Liver (tissue), 7 donors: ENCODE measurements at regions not wholly inside any gene's neighbourhood (a gene's known extent, or its start where the extent isn't known, plus 50 kb on each side); places are given as distances from the start of the nearest gene placed in this dataset.

ENCODE experiments used
- DNase-seq: peaks from one replicate; pipeline ENCODE4 v3.0.0-alpha.2; 2017; ENCODE audit warnings: low spot score
- H3K27ac ChIP-seq, 2 donors: one replicate each; pipeline ENCODE4 v1.7.0; 2013; ENCODE audit warnings: inconsistent platforms in 2 of 2, low read length in 2 of 2, control low read depth in 1 of 2, low read depth in 1 of 2, mild to moderate bottlenecking in 1 of 2
- H3K27me3 ChIP-seq, 4 donors: one replicate each; pipeline versions ENCODE4 v1.6.1 to v1.7.0; 2013; ENCODE audit warnings: low read length in 3 of 4, inconsistent platforms in 1 of 4, mild to moderate bottlenecking in 1 of 4, moderate library complexity in 1 of 4; ENCODE audit not compliant: control insufficient read depth in 4 of 4, insufficient read depth in 4 of 4
- H3K36me3 ChIP-seq, 4 donors: one replicate each; pipeline versions ENCODE4 v1.6.1 to v1.7.0; 2013; ENCODE audit warnings: low read length in 3 of 4, mild to moderate bottlenecking in 3 of 4, low read depth in 1 of 4, moderate library complexity in 1 of 4; ENCODE audit not compliant: control insufficient read depth in 4 of 4, insufficient read depth in 3 of 4
- H3K4me1 ChIP-seq, 4 donors: one replicate each; pipeline versions ENCODE4 v1.6.1 to v1.7.0; 2013; ENCODE audit warnings: low read length in 3 of 4, mild to moderate bottlenecking in 3 of 4, moderate library complexity in 1 of 4; ENCODE audit not compliant: control insufficient read depth in 4 of 4, insufficient read depth in 4 of 4
- H3K4me3 ChIP-seq, 3 donors: one replicate each; pipeline versions ENCODE4 v1.6.1 to v1.7.0; 2013; ENCODE audit warnings: low read length in 3 of 3, control low read depth in 1 of 3, low read depth in 1 of 3, mild to moderate bottlenecking in 1 of 3
- H3K9ac ChIP-seq, 2 donors: one replicate each; pipeline ENCODE4 v1.7.0; 2013; ENCODE audit warnings: low read length in 2 of 2, mild to moderate bottlenecking in 2 of 2, moderate library complexity in 2 of 2, control low read depth in 1 of 2, low read depth in 1 of 2
- H3K9me3 ChIP-seq, 4 donors: one replicate each; pipeline versions ENCODE4 v1.6.1 to v1.7.0; 2013; ENCODE audit warnings: low read length in 3 of 4; ENCODE audit not compliant: control insufficient read depth in 4 of 4
- ATF3 ChIP-seq: IDR thresholded peaks from 2 replicates; pipeline ENCODE4 v1.6.1; 2016; ENCODE audit warnings: antibody characterized with exemption
- EGR1 ChIP-seq, 2 donors: IDR thresholded peaks; 2 replicates each; pipeline ENCODE4 v1.6.1; 2016 to 2018; ENCODE audit warnings: antibody characterized with exemption in 2 of 2, low read depth in 2 of 2
- FOXA2 ChIP-seq: IDR thresholded peaks from 2 replicates; pipeline ENCODE4 v1.6.1; 2016; ENCODE audit warnings: antibody characterized with exemption
- GABPA ChIP-seq, 2 donors: IDR thresholded peaks in 1 of 2; conservative IDR thresholded peaks in 1 of 2; 2 replicates each; pipeline ENCODE4 v1.6.1; 2016; ENCODE audit warnings: antibody characterized with exemption in 2 of 2, mild to moderate bottlenecking in 1 of 2, moderate library complexity in 1 of 2
- HNF4A ChIP-seq, 2 donors: conservative IDR thresholded peaks; 2 replicates each; pipeline ENCODE4 v1.6.1; 2016; ENCODE audit warnings: antibody characterized with exemption in 2 of 2, mild to moderate bottlenecking in 2 of 2
- HNF4G ChIP-seq: IDR thresholded peaks from 2 replicates; pipeline ENCODE4 v1.6.1; 2016; ENCODE audit warnings: antibody characterized with exemption
- JUND ChIP-seq, 2 donors: IDR thresholded peaks; 2 replicates each; pipeline ENCODE4 v1.6.1; 2016; ENCODE audit warnings: antibody characterized with exemption in 2 of 2
- MAX ChIP-seq: IDR thresholded peaks from 2 replicates; pipeline ENCODE4 v1.6.1; 2016; ENCODE audit warnings: antibody characterized with exemption
- NR2F2 ChIP-seq: IDR thresholded peaks from 2 replicates; pipeline ENCODE4 v1.6.1; 2016; ENCODE audit warnings: antibody characterized with exemption
- RAD21 ChIP-seq, 2 donors: IDR thresholded peaks; 2 replicates each; pipeline ENCODE4 v1.6.1; 2016; ENCODE audit warnings: antibody characterized with exemption in 2 of 2, mild to moderate bottlenecking in 2 of 2
- REST ChIP-seq: IDR thresholded peaks from 2 replicates; pipeline ENCODE4 v1.6.1; 2016; ENCODE audit warnings: antibody characterized with exemption, mild to moderate bottlenecking
- RXRA ChIP-seq, 2 donors: IDR thresholded peaks; 2 replicates each; pipeline ENCODE4 v1.6.1; 2017 to 2018; ENCODE audit warnings: antibody characterized with exemption in 2 of 2, mild to moderate bottlenecking in 1 of 2
- SP1 ChIP-seq: IDR thresholded peaks from 2 replicates; pipeline ENCODE4 v1.6.1; 2018; ENCODE audit warnings: antibody characterized with exemption, mild to moderate bottlenecking
- TAF1 ChIP-seq: conservative IDR thresholded peaks from 2 replicates; pipeline ENCODE4 v1.6.1; 2016; ENCODE audit warnings: antibody characterized with exemption, mild to moderate bottlenecking
- YY1 ChIP-seq: IDR thresholded peaks from 2 replicates; pipeline ENCODE4 v1.6.1; 2016; ENCODE audit warnings: antibody characterized with exemption, mild to moderate bottlenecking
- ZBTB33 ChIP-seq: IDR thresholded peaks from 2 replicates; pipeline ENCODE4 v1.6.1; 2016; ENCODE audit warnings: antibody characterized with exemption
- WGBS: extraction: QIAGEN DNeasy Blood & Tissue Kit; methylation state at CpG from one replicate; pipeline ENCODE4 v1.1.7; 2013; 5-methylcytosine and 5-hydroxymethylcytosine counted together
- donor health status: healthy.
- donor health status: healthy.
- donor health status: healthy.
- donor health status: healthy.

- H3K4me1 ChIP-seq: no peaks in the 10 kb centered on the region
Measured at GRCh38 chr22:49369726-49370626, 457.7 kb downstream of the BRD1 start.

GRCh38 chr22:49368976-49369725, 458.5 kb downstream of the BRD1 start:
- DNase-seq: peak; percentile 26
- no peak overlapping the region for H3K27ac ChIP-seq
- H3K27me3 ChIP-seq: peaks cover 0 to 2% (median 0%) of the 10 kb centered on the region in 4 donors
- TF ChIP-seq SP1 (no peak), HNF4A (conservative IDR thresholded peaks at IDR 0.05) (no peak), REST (no peak), ZBTB33 (no peak), NR2F2 (no peak), RXRA (IDR thresholded peaks at IDR 0.05) (no peak), FOXA2 (no peak), RAD21 (IDR thresholded peaks at IDR 0.05) (no peak), EGR1 (IDR thresholded peaks at IDR 0.05; ENCODE audit: low read depth in 2 of 2) (no peak), GABPA (IDR thresholded peaks at IDR 0.05 in 1 of 2, conservative IDR thresholded peaks at IDR 0.05 in 1 of 2) (no peak), YY1 (no peak)

More at GRCh38 chr22:49369726-49370626, 457.7 kb downstream of the BRD1 start:
- Histone ChIP-seq H3K36me3 (no peaks in the 10 kb centered on the region), H3K27me3 (peaks cover 0 to 2% (median 0%) of the 10 kb centered on the region in 4 donors), H3K9ac (no peak overlapping the region), H3K27ac (no peak overlapping the region), H3K4me3 (no peak overlapping the region), H3K9me3 (no peaks in the 10 kb centered on the region)
- no peak for TF ChIP-seq HNF4A (conservative IDR thresholded peaks at IDR 0.05)
- no peak for TF ChIP-seq RXRA (IDR thresholded peaks at IDR 0.05)
- TF ChIP-seq SP1: no peak
- TF ChIP-seq HNF4G: no peak
- no peak for TF ChIP-seq GABPA (IDR thresholded peaks at IDR 0.05 in 1 of 2, conservative IDR thresholded peaks at IDR 0.05 in 1 of 2)
- no peak for TF ChIP-seq ATF3
- no peak for TF ChIP-seq TAF1
- TF ChIP-seq RAD21 (IDR thresholded peaks at IDR 0.05): no peak
- no peak for TF ChIP-seq JUND (IDR thresholded peaks at IDR 0.05)
- no peak for TF ChIP-seq REST
- TF ChIP-seq MAX: no peak
- 71% methylated on average over 22 of the region's 22 CpGs for WGBS
- peak; percentile 28 for DNase-seq

More at GRCh38 chr22:49368976-49369725, 458.5 kb downstream of the BRD1 start:
- Histone ChIP-seq H3K9me3 (no peaks in the 10 kb centered on the region), H3K4me3 (no peak overlapping the region), H3K9ac (no peak overlapping the region), H3K36me3 (no peaks in the 10 kb centered on the region), H3K4me1 (no peaks in the 10 kb centered on the region)
- 57% methylated on average over 41 of the region's 41 CpGs for WGBS
